Liver (tissue), 7 donors: ENCODE measurements at regions not wholly inside any gene's neighbourhood (a gene's known extent, or its start where the extent isn't known, plus 50 kb on each side); places are given as distances from the start of the nearest gene placed in this dataset.

ENCODE experiments used
- DNase-seq: peaks from one replicate; pipeline ENCODE4 v3.0.0-alpha.2; 2017; ENCODE audit warnings: low spot score
- H3K27ac ChIP-seq, 2 donors: one replicate each; pipeline ENCODE4 v1.7.0; 2013; ENCODE audit warnings: inconsistent platforms in 2 of 2, low read length in 2 of 2, control low read depth in 1 of 2, low read depth in 1 of 2, mild to moderate bottlenecking in 1 of 2
- H3K27me3 ChIP-seq, 4 donors: one replicate each; pipeline versions ENCODE4 v1.6.1 to v1.7.0; 2013; ENCODE audit warnings: low read length in 3 of 4, inconsistent platforms in 1 of 4, mild to moderate bottlenecking in 1 of 4, moderate library complexity in 1 of 4; ENCODE audit not compliant: control insufficient read depth in 4 of 4, insufficient read depth in 4 of 4
- H3K36me3 ChIP-seq, 4 donors: one replicate each; pipeline versions ENCODE4 v1.6.1 to v1.7.0; 2013; ENCODE audit warnings: low read length in 3 of 4, mild to moderate bottlenecking in 3 of 4, low read depth in 1 of 4, moderate library complexity in 1 of 4; ENCODE audit not compliant: control insufficient read depth in 4 of 4, insufficient read depth in 3 of 4
- H3K4me1 ChIP-seq, 4 donors: one replicate each; pipeline versions ENCODE4 v1.6.1 to v1.7.0; 2013; ENCODE audit warnings: low read length in 3 of 4, mild to moderate bottlenecking in 3 of 4, moderate library complexity in 1 of 4; ENCODE audit not compliant: control insufficient read depth in 4 of 4, insufficient read depth in 4 of 4
- H3K4me3 ChIP-seq, 3 donors: one replicate each; pipeline versions ENCODE4 v1.6.1 to v1.7.0; 2013; ENCODE audit warnings: low read length in 3 of 3, control low read depth in 1 of 3, low read depth in 1 of 3, mild to moderate bottlenecking in 1 of 3
- H3K9ac ChIP-seq, 2 donors: one replicate each; pipeline ENCODE4 v1.7.0; 2013; ENCODE audit warnings: low read length in 2 of 2, mild to moderate bottlenecking in 2 of 2, moderate library complexity in 2 of 2, control low read depth in 1 of 2, low read depth in 1 of 2
- H3K9me3 ChIP-seq, 4 donors: one replicate each; pipeline versions ENCODE4 v1.6.1 to v1.7.0; 2013; ENCODE audit warnings: low read length in 3 of 4; ENCODE audit not compliant: control insufficient read depth in 4 of 4
- ATF3 ChIP-seq: IDR thresholded peaks from 2 replicates; pipeline ENCODE4 v1.6.1; 2016; ENCODE audit warnings: antibody characterized with exemption
- EGR1 ChIP-seq, 2 donors: IDR thresholded peaks; 2 replicates each; pipeline ENCODE4 v1.6.1; 2016 to 2018; ENCODE audit warnings: antibody characterized with exemption in 2 of 2, low read depth in 2 of 2
- FOXA1 ChIP-seq: IDR thresholded peaks from 2 replicates; pipeline ENCODE4 v1.6.1; 2016; ENCODE audit warnings: antibody characterized with exemption
- GABPA ChIP-seq, 2 donors: IDR thresholded peaks in 1 of 2; conservative IDR thresholded peaks in 1 of 2; 2 replicates each; pipeline ENCODE4 v1.6.1; 2016; ENCODE audit warnings: antibody characterized with exemption in 2 of 2, mild to moderate bottlenecking in 1 of 2, moderate library complexity in 1 of 2
- HNF4G ChIP-seq: IDR thresholded peaks from 2 replicates; pipeline ENCODE4 v1.6.1; 2016; ENCODE audit warnings: antibody characterized with exemption
- JUND ChIP-seq, 2 donors: IDR thresholded peaks; 2 replicates each; pipeline ENCODE4 v1.6.1; 2016; ENCODE audit warnings: antibody characterized with exemption in 2 of 2
- MAX ChIP-seq: IDR thresholded peaks from 2 replicates; pipeline ENCODE4 v1.6.1; 2016; ENCODE audit warnings: antibody characterized with exemption
- NR2F2 ChIP-seq: IDR thresholded peaks from 2 replicates; pipeline ENCODE4 v1.6.1; 2016; ENCODE audit warnings: antibody characterized with exemption
- RAD21 ChIP-seq, 2 donors: IDR thresholded peaks; 2 replicates each; pipeline ENCODE4 v1.6.1; 2016; ENCODE audit warnings: antibody characterized with exemption in 2 of 2, mild to moderate bottlenecking in 2 of 2
- REST ChIP-seq: IDR thresholded peaks from 2 replicates; pipeline ENCODE4 v1.6.1; 2016; ENCODE audit warnings: antibody characterized with exemption, mild to moderate bottlenecking
- SP1 ChIP-seq: IDR thresholded peaks from 2 replicates; pipeline ENCODE4 v1.6.1; 2018; ENCODE audit warnings: antibody characterized with exemption, mild to moderate bottlenecking
- TAF1 ChIP-seq: conservative IDR thresholded peaks from 2 replicates; pipeline ENCODE4 v1.6.1; 2016; ENCODE audit warnings: antibody characterized with exemption, mild to moderate bottlenecking
- ZBTB33 ChIP-seq: IDR thresholded peaks from 2 replicates; pipeline ENCODE4 v1.6.1; 2016; ENCODE audit warnings: antibody characterized with exemption
- WGBS: extraction: QIAGEN DNeasy Blood & Tissue Kit; methylation state at CpG from one replicate; pipeline ENCODE4 v1.1.7; 2013; 5-methylcytosine and 5-hydroxymethylcytosine counted together
- donor health status: healthy.
- donor health status: healthy.
- donor health status: healthy.
- donor health status: healthy.

- H3K27ac ChIP-seq = no peak overlapping the region
- H3K36me3 ChIP-seq = no peaks in the 10 kb centered on the region
- TF ChIP-seq JUND (IDR thresholded peaks at IDR 0.05) (no peak), RAD21 (IDR thresholded peaks at IDR 0.05) (no peak), MAX (no peak), GABPA (IDR thresholded peaks at IDR 0.05 in 1 of 2, conservative IDR thresholded peaks at IDR 0.05 in 1 of 2) (no peak), REST (no peak), ATF3 (no peak), SP1 (no peak)
- H3K9ac ChIP-seq = no peak overlapping the region
- peaks cover 0 to 25% (median 20%) of the 10 kb centered on the region in 4 donors for H3K4me1 ChIP-seq
- no peaks in the 10 kb centered on the region for H3K9me3 ChIP-seq
- WGBS = 88% methylated on average over 3 of the region's 3 CpGs
- no peak for DNase-seq
- no peaks in the 10 kb centered on the region for H3K27me3 ChIP-seq
- no peak overlapping the region for H3K4me3 ChIP-seq
These were observed 234.4 kb downstream of the BCL11A start for GRCh38 chr2:60319031-60319547.

- Histone ChIP-seq H3K4me1 (peaks cover 0 to 19% (median 15%) of the 10 kb centered on the region in 4 donors), H3K36me3 (no peaks in the 10 kb centered on the region), H3K9ac (no peak overlapping the region), H3K9me3 (no peaks in the 10 kb centered on the region), H3K27ac (no peak overlapping the region), H3K27me3 (no peaks in the 10 kb centered on the region), H3K4me3 (no peak overlapping the region)
- WGBS = 75% methylated on average over 9 of the region's 9 CpGs
- no peak for DNase-seq
- TF ChIP-seq NR2F2 (no peak), RAD21 (IDR thresholded peaks at IDR 0.05) (peak in 1 of 2 donors; percentile 11)
These were observed 234.9 kb downstream of the BCL11A start for GRCh38 chr2:60318544-60318943.

GRCh38 chr2:60317844-60318243, 235.6 kb downstream of the BCL11A start:
- Histone ChIP-seq H3K27me3 (no peaks in the 10 kb centered on the region), H3K4me3 (no peak overlapping the region), H3K27ac (no peak overlapping the region), H3K9ac (no peak overlapping the region), H3K4me1 (peaks cover 0 to 18% (median 14%) of the 10 kb centered on the region in 4 donors), H3K9me3 (no peaks in the 10 kb centered on the region), H3K36me3 (no peaks in the 10 kb centered on the region)
- WGBS = 81% methylated on average over 8 of the region's 8 CpGs
- DNase-seq = no peak
- no peak for TF ChIP-seq ZBTB33
- TF ChIP-seq MAX = no peak
- no peak for TF ChIP-seq TAF1
- TF ChIP-seq FOXA1 = no peak
- no peak for TF ChIP-seq REST
- no peak for TF ChIP-seq EGR1 (IDR thresholded peaks at IDR 0.05; ENCODE audit: low read depth in 2 of 2)
- TF ChIP-seq HNF4G = no peak
- TF ChIP-seq ATF3 = no peak
